ENCODE measurements at regions not wholly inside any gene's neighbourhood (a gene's known extent, or its start where the extent isn't known, plus 50 kb on each side); places are given as distances from the start of the nearest gene placed in this dataset.

- no peak overlapping the region for H3K4me3 ChIP-seq (ENCODE audit: low read depth, low read length)
- DNase-seq (ENCODE audit: low read depth, low spot score): no peak
- TF ChIP-seq CTCF (IDR thresholded peaks at IDR 0.05; ENCODE audit: insufficient read depth, low read length, missing control alignments): no peak
- CTCF ChIA-PET: no interaction called here
- POLR2A ChIA-PET: no interaction called here
Observed at GRCh38 chr1:56153276-56153675, 426.1 kb downstream of the PLPP3 start.

GRCh38 chr1:56152635-56153034 lies 426.7 kb downstream of the PLPP3 start:
- ChIA-PET CTCF (no interaction called here), POLR2A (no interaction called here)
- no peak for TF ChIP-seq CTCF (IDR thresholded peaks at IDR 0.05; ENCODE audit: insufficient read depth, low read length, missing control alignments)
- H3K4me3 ChIP-seq (ENCODE audit: low read depth, low read length): no peak overlapping the region
- no peak for DNase-seq (ENCODE audit: low read depth, low spot score)

- POLR2A ChIA-PET: no interaction called here
- H3K4me3 ChIP-seq (ENCODE audit: low read depth, low read length): no peak overlapping the region
- no peak for TF ChIP-seq CTCF (IDR thresholded peaks at IDR 0.05; ENCODE audit: insufficient read depth, low read length, missing control alignments)
- DNase-seq (ENCODE audit: low read depth, low spot score): no peak
- CTCF ChIA-PET: no interaction called here
Observed at GRCh38 chr1:56151402-56151801, 428.0 kb downstream of the PLPP3 start.

- DNase-seq (ENCODE audit: low read depth, low spot score): no peak
- POLR2A ChIA-PET: no interaction called here
Observed at GRCh38 chr1:56150441-56151215, 428.7 kb downstream of the PLPP3 start.

GRCh38 chr1:56149761-56150160 lies 429.6 kb downstream of the PLPP3 start:
- no peak overlapping the region for H3K4me3 ChIP-seq (ENCODE audit: low read depth, low read length)
- CTCF ChIA-PET: no interaction called here
- POLR2A ChIA-PET: no interaction called here
- no peak for DNase-seq (ENCODE audit: low read depth, low spot score)
- TF ChIP-seq CTCF (IDR thresholded peaks at IDR 0.05; ENCODE audit: insufficient read depth, low read length, missing control alignments): no peak

More at GRCh38 chr1:56150441-56151215, 428.7 kb downstream of the PLPP3 start:
- TF ChIP-seq CTCF (IDR thresholded peaks at IDR 0.05; ENCODE audit: insufficient read depth, low read length, missing control alignments): no peak
- H3K4me3 ChIP-seq (ENCODE audit: low read depth, low read length): no peak overlapping the region
- CTCF ChIA-PET: no interaction called here

- no peak overlapping the region for H3K4me3 ChIP-seq (ENCODE audit: low read depth, low read length)
- no peak for DNase-seq (ENCODE audit: low read depth, low spot score)
- ChIA-PET POLR2A (no interaction called here), CTCF (interaction anchor here (1.1 kb wide), 1 partner anchor 27 kb away, joined by 3 read pairs; no protein-coding TSS in a partner anchor)
- TF ChIP-seq CTCF (IDR thresholded peaks at IDR 0.05; ENCODE audit: insufficient read depth, low read length, missing control alignments): no peak
Observed at GRCh38 chr1:56148326-56149193, 430.8 kb downstream of the PLPP3 start.

Measured in AG04449 (cell line).